Urinary bladder (tissue), 3 donors: ENCODE measurements at regions not wholly inside any gene's neighbourhood (a gene's known extent, or its start where the extent isn't known, plus 50 kb on each side); places are given as distances from the start of the nearest gene placed in this dataset.

Source experiments
- DNase-seq: peaks from one replicate; pipeline ENCODE4 v3.0.0-alpha.2; 2015; ENCODE audit errors: extremely low spot score
- H3K27ac ChIP-seq: one replicate; pipeline ENCODE4 v1.5.1; 2013; ENCODE audit warnings: low read depth, mild to moderate bottlenecking, moderate library complexity
- H3K36me3 ChIP-seq: one replicate; pipeline ENCODE4 v1.6.1; 2013; ENCODE audit warnings: mild to moderate bottlenecking, moderate library complexity; ENCODE audit not compliant: insufficient read depth
- H3K4me1 ChIP-seq: one replicate; pipeline ENCODE4 v1.6.1; 2013; ENCODE audit warnings: mild to moderate bottlenecking, moderate library complexity; ENCODE audit not compliant: insufficient read depth
- H3K4me3 ChIP-seq: one replicate; pipeline ENCODE4 v1.5.1; 2013; ENCODE audit warnings: low read depth, low read length
- WGBS: extraction: QIAGEN DNeasy Blood & Tissue Kit; methylation state at CpG from one replicate; pipeline ENCODE4 v1.1.7; 2013; 5-methylcytosine and 5-hydroxymethylcytosine counted together
- donor health status: healthy with polysubstance abuse.
- donor health status: healthy.

GRCh38 chr13:34044041-34044440 is 226.1 kb downstream of the RFC3 start:
- DNase-seq = no peak
- Histone ChIP-seq H3K36me3 (no peaks in the 10 kb centered on the region), H3K4me3 (no peak overlapping the region), H3K27ac (no peak overlapping the region), H3K4me1 (no peaks in the 10 kb centered on the region)
- WGBS = 81% methylated on average over 2 of the region's 2 CpGs

GRCh38 chr13:34044660-34045080 is 226.7 kb downstream of the RFC3 start:
- H3K36me3 ChIP-seq = no peaks in the 10 kb centered on the region
- no peak for DNase-seq
- no peak overlapping the region for H3K27ac ChIP-seq
- H3K4me3 ChIP-seq = no peak overlapping the region
- no peaks in the 10 kb centered on the region for H3K4me1 ChIP-seq

GRCh38 chr13:34046457-34046856 is 228.5 kb downstream of the RFC3 start:
- no peaks in the 10 kb centered on the region for H3K36me3 ChIP-seq
- no peak overlapping the region for H3K4me3 ChIP-seq
- DNase-seq = no peak
- 90% methylated on average over 5 of the region's 5 CpGs for WGBS
- no peaks in the 10 kb centered on the region for H3K4me1 ChIP-seq
- H3K27ac ChIP-seq = no peak overlapping the region

- Histone ChIP-seq H3K27ac (no peak overlapping the region), H3K4me3 (no peak overlapping the region), H3K36me3 (no peaks in the 10 kb centered on the region), H3K4me1 (no peaks in the 10 kb centered on the region)
- 86% methylated on average over 2 of the region's 2 CpGs for WGBS
- DNase-seq = no peak
Measured at GRCh38 chr13:34048652-34049051, 230.7 kb downstream of the RFC3 start.

- Histone ChIP-seq H3K27ac (no peak overlapping the region), H3K4me1 (no peaks in the 10 kb centered on the region), H3K4me3 (no peak overlapping the region), H3K36me3 (no peaks in the 10 kb centered on the region)
- no peak for DNase-seq
- 94% methylated on average over 1 of the region's 1 CpG for WGBS
Measured at GRCh38 chr13:34056733-34057258, 238.8 kb downstream of the RFC3 start.

- 87% methylated on average over 2 of the region's 2 CpGs for WGBS
- Histone ChIP-seq H3K36me3 (no peaks in the 10 kb centered on the region), H3K4me3 (no peak overlapping the region)
Measured at GRCh38 chr13:34064456-34065205, 246.7 kb downstream of the RFC3 start.

GRCh38 chr13:34065928-34066327 is 248.0 kb downstream of the RFC3 start:
- WGBS = 84% methylated on average over 2 of the region's 2 CpGs
- Histone ChIP-seq H3K4me3 (no peak overlapping the region), H3K27ac (no peak overlapping the region), H3K4me1 (no peaks in the 10 kb centered on the region), H3K36me3 (no peaks in the 10 kb centered on the region)
- no peak for DNase-seq

More at GRCh38 chr13:34064456-34065205, 246.7 kb downstream of the RFC3 start:
- Histone ChIP-seq H3K27ac (no peak overlapping the region), H3K4me1 (no peaks in the 10 kb centered on the region)
- no peak for DNase-seq

- H3K4me3 ChIP-seq = no peak overlapping the region
- 90% methylated on average over 1 of the region's 1 CpG for WGBS
- DNase-seq = no peak
Measured at GRCh38 chr13:34066344-34066743, 248.4 kb downstream of the RFC3 start.

GRCh38 chr13:34070006-34070405 is 252.1 kb downstream of the RFC3 start:
- Histone ChIP-seq H3K27ac (no peak overlapping the region), H3K36me3 (no peaks in the 10 kb centered on the region), H3K4me3 (no peak overlapping the region), H3K4me1 (no peaks in the 10 kb centered on the region)
- no peak for DNase-seq

More at GRCh38 chr13:34066344-34066743, 248.4 kb downstream of the RFC3 start:
- Histone ChIP-seq H3K27ac (no peak overlapping the region), H3K36me3 (no peaks in the 10 kb centered on the region), H3K4me1 (no peaks in the 10 kb centered on the region)

- Histone ChIP-seq H3K36me3 (no peaks in the 10 kb centered on the region), H3K4me1 (no peaks in the 10 kb centered on the region), H3K27ac (no peak overlapping the region), H3K4me3 (no peak overlapping the region)
- WGBS = 93% methylated on average over 2 of the region's 2 CpGs
- no peak for DNase-seq
Measured at GRCh38 chr13:34070544-34071303, 252.8 kb downstream of the RFC3 start.

GRCh38 chr13:34076319-34076718 is 258.4 kb downstream of the RFC3 start:
- 98% methylated on average over 1 of the region's 1 CpG for WGBS
- Histone ChIP-seq H3K36me3 (no peaks in the 10 kb centered on the region), H3K4me1 (no peaks in the 10 kb centered on the region), H3K4me3 (no peak overlapping the region), H3K27ac (no peak overlapping the region)
- DNase-seq = no peak

GRCh38 chr13:34076943-34077703 is 259.2 kb downstream of the RFC3 start:
- Histone ChIP-seq H3K27ac (no peak overlapping the region), H3K4me3 (no peak overlapping the region), H3K36me3 (no peaks in the 10 kb centered on the region), H3K4me1 (no peaks in the 10 kb centered on the region)
- WGBS = 24% methylated on average over 4 of the region's 4 CpGs
- no peak for DNase-seq

GRCh38 chr13:34078334-34078999 is 260.5 kb downstream of the RFC3 start:
- H3K36me3 ChIP-seq = no peaks in the 10 kb centered on the region
- no peak for DNase-seq
- no peak overlapping the region for H3K4me3 ChIP-seq
- WGBS = 67% methylated on average over 2 of the region's 2 CpGs
- no peak overlapping the region for H3K27ac ChIP-seq
- no peaks in the 10 kb centered on the region for H3K4me1 ChIP-seq
